ENCODE measurements at regions not wholly inside any gene's neighbourhood (a gene's known extent, or its start where the extent isn't known, plus 50 kb on each side); places are given as distances from the start of the nearest gene placed in this dataset.

DNA sequence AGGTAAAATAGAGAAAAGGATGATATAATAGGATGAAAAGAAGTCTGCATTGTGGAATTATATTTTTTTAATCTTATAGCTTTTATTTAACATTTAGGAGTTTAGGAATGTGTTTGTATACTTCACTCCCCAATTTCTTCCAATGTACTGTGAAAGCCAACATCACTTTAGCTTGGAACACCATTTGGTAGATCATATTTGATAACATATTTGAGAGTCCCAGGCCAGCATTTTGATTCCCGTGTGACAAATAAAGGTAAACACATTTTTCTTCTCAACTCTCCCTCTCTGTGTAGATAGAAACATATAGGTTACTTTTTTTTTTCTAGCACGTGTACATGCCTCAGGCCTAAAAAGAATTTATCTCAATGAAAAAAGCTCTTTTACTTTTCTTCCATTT is 1551.3 kb downstream of the CDH8 start:
- TF ChIP-seq POLR2AphosphoS5 (IDR thresholded peaks at IDR 0.05) = no peak
- TF ChIP-seq CTCF (IDR thresholded peaks at IDR 0.05) = no peak

Measured in prostate gland (tissue), 2 donors.